ENCODE measurements at regions not wholly inside any gene's neighbourhood (a gene's known extent, or its start where the extent isn't known, plus 50 kb on each side); places are given as distances from the start of the nearest gene placed in this dataset.

GRCh38 chr7:15798081-15798480 is 111.6 kb upstream of the MEOX2 start:
- TF ChIP-seq CTCF (IDR thresholded peaks at IDR 0.05) (no peak), POLR2A (IDR thresholded peaks at IDR 0.05) (no peak)
